ENCODE measurements at regions not wholly inside any gene's neighbourhood (a gene's known extent, or its start where the extent isn't known, plus 50 kb on each side); places are given as distances from the start of the nearest gene placed in this dataset.

GRCh38 chr6:21348146-21348503 lies 245.4 kb upstream of the SOX4 start:
- H3K27ac ChIP-seq = no peak overlapping the region
- no peaks in the 10 kb centered on the region for H3K36me3 ChIP-seq
- no peak for DNase-seq
- no peaks in the 10 kb centered on the region for H3K27me3 ChIP-seq
- no peaks in the 10 kb centered on the region for H3K4me1 ChIP-seq
- H3K4me3 ChIP-seq = no peak overlapping the region
- TF ChIP-seq POLR2A (IDR thresholded peaks at IDR 0.05) = no peak
- no peak for TF ChIP-seq CTCF (IDR thresholded peaks at IDR 0.05)
- no peaks in the 10 kb centered on the region for H3K9me3 ChIP-seq

GRCh38 chr6:21348504-21349195 lies 244.9 kb upstream of the SOX4 start:
- no peaks in the 10 kb centered on the region for H3K36me3 ChIP-seq
- H3K4me3 ChIP-seq = no peak overlapping the region
- TF ChIP-seq POLR2A (IDR thresholded peaks at IDR 0.05) = no peak
- TF ChIP-seq CTCF (IDR thresholded peaks at IDR 0.05) = no peak
- DNase-seq = no peak
- no peaks in the 10 kb centered on the region for H3K9me3 ChIP-seq
- H3K27me3 ChIP-seq = no peaks in the 10 kb centered on the region
- H3K27ac ChIP-seq = no peak overlapping the region
- no peaks in the 10 kb centered on the region for H3K4me1 ChIP-seq

GRCh38 chr6:21349834-21350233 lies 243.7 kb upstream of the SOX4 start:
- Histone ChIP-seq H3K9me3 (no peaks in the 10 kb centered on the region), H3K36me3 (no peaks in the 10 kb centered on the region), H3K27ac (no peak overlapping the region), H3K4me1 (no peaks in the 10 kb centered on the region), H3K27me3 (no peaks in the 10 kb centered on the region), H3K4me3 (no peak overlapping the region)
- no peak for TF ChIP-seq CTCF (IDR thresholded peaks at IDR 0.05)
- no peak for TF ChIP-seq POLR2A (IDR thresholded peaks at IDR 0.05)
- no peak for DNase-seq

- TF ChIP-seq CTCF (IDR thresholded peaks at IDR 0.05) = no peak
- TF ChIP-seq POLR2A (IDR thresholded peaks at IDR 0.05) = no peak
- H3K4me1 ChIP-seq = no peaks in the 10 kb centered on the region
These were observed 242.6 kb upstream of the SOX4 start for GRCh38 chr6:21350926-21351325.

GRCh38 chr6:21352131-21352530 lies 241.4 kb upstream of the SOX4 start:
- TF ChIP-seq CTCF (IDR thresholded peaks at IDR 0.05) (no peak), POLR2A (IDR thresholded peaks at IDR 0.05) (no peak)
- H3K4me1 ChIP-seq = no peaks in the 10 kb centered on the region
- no peak for DNase-seq
- H3K36me3 ChIP-seq = no peaks in the 10 kb centered on the region
- H3K27me3 ChIP-seq = no peaks in the 10 kb centered on the region
- no peaks in the 10 kb centered on the region for H3K9me3 ChIP-seq
- no peak overlapping the region for H3K27ac ChIP-seq
- H3K4me3 ChIP-seq = no peak overlapping the region

More at GRCh38 chr6:21350926-21351325, 242.6 kb upstream of the SOX4 start:
- H3K4me3 ChIP-seq = no peak overlapping the region
- H3K36me3 ChIP-seq = no peaks in the 10 kb centered on the region
- H3K27ac ChIP-seq = no peak overlapping the region
- DNase-seq = no peak
- no peaks in the 10 kb centered on the region for H3K9me3 ChIP-seq
- no peaks in the 10 kb centered on the region for H3K27me3 ChIP-seq

GRCh38 chr6:21354805-21355238 lies 238.7 kb upstream of the SOX4 start:
- H3K27me3 ChIP-seq = no peaks in the 10 kb centered on the region
- H3K36me3 ChIP-seq = no peaks in the 10 kb centered on the region
- H3K27ac ChIP-seq = no peak overlapping the region
- DNase-seq = no peak
- H3K9me3 ChIP-seq = no peaks in the 10 kb centered on the region
- no peaks in the 10 kb centered on the region for H3K4me1 ChIP-seq
- H3K4me3 ChIP-seq = no peak overlapping the region
- TF ChIP-seq CTCF (IDR thresholded peaks at IDR 0.05) (no peak), POLR2A (IDR thresholded peaks at IDR 0.05) (no peak)

All from Peyer's patch (tissue), 4 donors.